K562 (cell line): ENCODE measurements at regions not wholly inside any gene's neighbourhood (a gene's known extent, or its start where the extent isn't known, plus 50 kb on each side); places are given as distances from the start of the nearest gene placed in this dataset.

Experiments used
- ATAC-seq: fragments of 200-7000 bp; cut with Tn5 transposase; 3 replicates; pipeline ENCODE4 v1.9.1; 2020; ENCODE audit warnings: moderate library complexity
- BruUV-seq: library from RNA; stranded (reverse); fragments of 400-500 nt; replicated peaks from 2 replicates; lab custom pipeline; 2021; lab: Mats Ljungman, UMichigan
- CTCF ChIA-PET: fragments of 300-600 bp; formaldehyde crosslinking; extraction: SDS; loops from one replicate; lab custom pipeline; 2021; ENCODE audit warnings: low intra/inter-chr PET ratio; lab: Yijun Ruan, JAX
- POLR2A ChIA-PET: fragments of 300-600, 350-650 bp; sonication (Branson Sonifier 250); formaldehyde crosslinking; extraction: SDS; loops from one replicate; lab custom pipeline; 2021; ENCODE audit warnings: antibody characterized with exemption, inconsistent platforms; lab: Yijun Ruan, JAX
- DNase-seq, 4 experiments: peaks; one replicate each; pipeline versions ENCODE4 v3.0.0 to v3.0.0-alpha.2; 2011 to 2018; ENCODE audit warnings: low spot score in 3 of 4, mixed read lengths in 3 of 4; ENCODE audit errors: extremely low read depth in 1 of 4
- FAIRE-seq: peaks from 2 replicates; lab custom pipeline; 2011; peaks lifted over from hg19 to GRCh38; lab: Jason Lieb, UNC
- H2AFZ ChIP-seq: 2 replicates; pipeline ENCODE4 v1.6.0; 2011; ENCODE audit warnings: low read depth, low read length, control low read depth, inconsistent platforms
- H3K27ac ChIP-seq: fragments of 200-600 bp; 3 replicates; pipeline ENCODE4 v1.8.0; 2011; ENCODE audit warnings: low read depth, mild to moderate bottlenecking, control low read depth, inconsistent platforms, low read length, moderate library complexity, mixed read lengths; ENCODE audit errors: extremely low read depth
- H3K27me3 ChIP-seq, 2 experiments: fragments of 300-600 bp in 1 of 2; 2 replicates in 1 of 2; 3 replicates in 1 of 2; pipeline versions ENCODE4 v1.6.0 to v1.8.0; 2011; ENCODE audit warnings: inconsistent platforms in 2 of 2, low read length in 2 of 2, mild to moderate bottlenecking in 1 of 2, mixed read lengths in 1 of 2, moderate library complexity in 1 of 2; ENCODE audit not compliant: control insufficient read depth in 2 of 2, insufficient read depth in 2 of 2
- H3K36me3 ChIP-seq: fragments of 300-600 bp; 3 replicates; pipeline ENCODE4 v1.8.0; 2011; ENCODE audit warnings: mild to moderate bottlenecking, low read length, inconsistent platforms; ENCODE audit not compliant: control insufficient read depth, insufficient read depth
- H3K4me1 ChIP-seq, 2 experiments: fragments of 200-600 bp in 1 of 2; replicated peaks in 1 of 2; 2 replicates in 1 of 2; 3 replicates in 1 of 2; pipeline versions ENCODE4 v1.5.1 to v1.8.0; 2011; ENCODE audit warnings: inconsistent platforms in 2 of 2, low read length in 2 of 2, mild to moderate bottlenecking in 1 of 2, mixed read lengths in 1 of 2, moderate library complexity in 1 of 2; ENCODE audit not compliant: control insufficient read depth in 2 of 2, insufficient read depth in 2 of 2
- H3K4me2 ChIP-seq: 2 replicates; pipeline ENCODE4 v1.6.1; 2011; ENCODE audit warnings: low read length, control low read depth, inconsistent platforms, mixed read lengths; ENCODE audit not compliant: insufficient read depth
- H3K4me3 ChIP-seq: fragments of 200-600 bp; sonication (generic), shearing (Covaris generic); 2 replicates; pipeline ENCODE4 v1.5.1; 2016; ENCODE audit warnings: control low read depth, inconsistent platforms
- H3K79me2 ChIP-seq: fragments of 200-600 bp; 3 replicates; pipeline ENCODE4 v1.8.0; 2011; ENCODE audit warnings: low read length, inconsistent platforms; ENCODE audit not compliant: control insufficient read depth, insufficient read depth
- H3K9ac ChIP-seq, 2 experiments: 2 replicates each; pipeline versions ENCODE4 v1.6.0 to v1.6.1; 2011; ENCODE audit warnings: low read depth in 2 of 2, low read length in 2 of 2, control low read depth in 1 of 2, inconsistent platforms in 1 of 2, mild to moderate bottlenecking in 1 of 2, mixed read lengths in 1 of 2; ENCODE audit not compliant: insufficient read depth in 1 of 2
- H3K9me1 ChIP-seq: one replicate; pipeline ENCODE4 v1.6.0; 2011; ENCODE audit warnings: inconsistent platforms, mild to moderate bottlenecking, low read length, moderate library complexity; ENCODE audit not compliant: control insufficient read depth, insufficient read depth
- H3K9me3 ChIP-seq: replicated peaks from 2 replicates; pipeline ENCODE4 v1.5.1; 2011; ENCODE audit warnings: low read depth, low read length, inconsistent platforms; ENCODE audit not compliant: control insufficient read depth, insufficient read depth
- H4K20me1 ChIP-seq: replicated peaks from 2 replicates; pipeline ENCODE4 v1.6.1; 2011; ENCODE audit warnings: low read length, inconsistent platforms, mixed read lengths; ENCODE audit not compliant: control insufficient read depth, insufficient read depth
- ATF1 ChIP-seq, 2 experiments: fragments of 450-650 bp in 1 of 2; IDR thresholded peaks; 2 replicates each; pipeline ENCODE4 v1.6.1; 2016; ENCODE audit warnings: missing compliant biosample characterization in 1 of 2, missing genetic modification characterization in 1 of 2
- DMBX1 ChIP-seq: fragments of 250-450 bp; sonication (Bioruptor Pico); IDR thresholded peaks from 2 replicates; pipeline ENCODE4 v1.8.0; 2022; ENCODE audit warnings: inconsistent platforms, mild to moderate bottlenecking, moderate library complexity, borderline replicate concordance
- ESRRB ChIP-seq: fragments of 250-450 bp; sonication (Bioruptor Pico); IDR thresholded peaks from 2 replicates; pipeline ENCODE4 v1.5.0; 2020; ENCODE audit warnings: mild to moderate bottlenecking, moderate library complexity, borderline replicate concordance
- PATZ1 ChIP-seq: fragments of 250-450 bp; sonication (Bioruptor Pico); IDR thresholded peaks from 2 replicates; pipeline ENCODE4 v1.5.0; 2020; ENCODE audit warnings: mild to moderate bottlenecking, borderline replicate concordance
- SAP30 ChIP-seq: fragments of 200-600 bp; sonication (generic); IDR thresholded peaks from 2 replicates; pipeline ENCODE4 v1.6.1; 2012; ENCODE audit warnings: borderline replicate concordance, low read depth, mild to moderate bottlenecking, moderate library complexity, low read length, control low read depth, inconsistent platforms; ENCODE audit not compliant: insufficient read depth, poor library complexity, severe bottlenecking
- SFPQ ChIP-seq: fragments of 200-400 bp; formaldehyde crosslinking; IDR thresholded peaks from 2 replicates; pipeline ENCODE4 v1.6.1; 2017; ENCODE audit warnings: mild to moderate bottlenecking, low read depth, low read length, moderate library complexity
- TBL1XR1 ChIP-seq, 2 experiments: IDR thresholded peaks; 2 replicates each; pipeline ENCODE4 v1.6.1; 2012; ENCODE audit warnings: improper control_type of control experiment in 2 of 2, low read length in 2 of 2, mild to moderate bottlenecking in 1 of 2
- USF2 ChIP-seq: sonication (generic); formaldehyde crosslinking; IDR thresholded peaks from 2 replicates; pipeline ENCODE4 v1.5.0; 2020; ENCODE audit warnings: missing genetic modification reagents
- ZBTB11 ChIP-seq, 3 experiments: fragments of 200-800 bp in 1 of 3; fragments of 250-450 bp in 1 of 3; fragments of 450-650 bp in 1 of 3; sonication (Bioruptor Pico) in 1 of 3; sonication (Bioruptor generic) in 1 of 3; formaldehyde crosslinking in 1 of 3; IDR thresholded peaks; 2 replicates each; pipeline versions ENCODE4 v1.6.1 to v1.8.0; 2016 to 2022; ENCODE audit warnings: mild to moderate bottlenecking in 2 of 3, missing genetic modification characterization in 2 of 3, missing compliant biosample characterization in 1 of 3, moderate library complexity in 1 of 3
- ZNF140 ChIP-seq: fragments of 250-450 bp; sonication (Bioruptor Pico); IDR thresholded peaks from 2 replicates; pipeline ENCODE4 v1.8.0; 2021; ENCODE audit warnings: moderate library complexity, mild to moderate bottlenecking, inconsistent platforms
- WGBS: fragments of 100-300 bp; shearing (Covaris generic); methylation state at CpG from one replicate; pipeline ENCODE4 v1.1.6; 2016; ENCODE audit warnings: low coverage, mixed read lengths; ENCODE audit not compliant: insufficient coverage; ENCODE audit errors: missing lambda C conversion rate; 5-methylcytosine and 5-hydroxymethylcytosine counted together
- in situ Hi-C: fragments of 300-500 bp; cut with MboI; formaldehyde crosslinking; loops from 4 replicates; pipeline ENCODE4 v1.15.0; 2018; ENCODE audit warnings: inconsistent platforms, mixed read lengths
- intact Hi-C: fragments of 100-400 bp; cut with micrococcal nuclease; formaldehyde crosslinking; loops from 2 replicates; pipeline ENCODE4 v1.14.2; 2022

GRCh38 chr13:47250146-47250545 lies 353.3 kb upstream of the HTR2A start:
- no peaks in the 10 kb centered on the region for H3K9me1 ChIP-seq
- intact Hi-C loops (no loop called here), in situ Hi-C loops (no loop called here)
- H4K20me1 ChIP-seq, result no peaks in the 10 kb centered on the region
- H3K4me3 ChIP-seq, result no peak overlapping the region
- H3K79me2 ChIP-seq, result no peaks in the 10 kb centered on the region
- BruUV-seq, result no TSS peak
- ATAC-seq (no peak), DNase-seq (no peak), FAIRE-seq (no peak)
- no peaks in the 10 kb centered on the region for H3K36me3 ChIP-seq
- no peak overlapping the region for H3K9ac ChIP-seq
- H3K27me3 ChIP-seq, result no peaks in the 10 kb centered on the region
- no peak overlapping the region for H3K4me2 ChIP-seq
- no peak overlapping the region for H3K27ac ChIP-seq
- no peak overlapping the region for H2AFZ ChIP-seq
- ChIA-PET POLR2A (interaction anchor here (0.8 kb wide), 1 partner anchor 264 kb away, joined by 3 read pairs; no protein-coding TSS in a partner anchor), CTCF (no interaction called here)
- WGBS, result 0% methylated on average over 7 of the region's 7 CpGs
- no peaks in the 10 kb centered on the region for H3K4me1 ChIP-seq
- no peaks in the 10 kb centered on the region for H3K9me3 ChIP-seq
- TF ChIP-seq ZNF140 (CRISPR knock-in tag) (no peak), SAP30 (no peak), ESRRB (no peak), SFPQ (no peak), USF2 (CRISPR knock-in tag) (no peak), ATF1 (CRISPR knock-in tag; IDR thresholded peaks at IDR 0.05) (no peak), ATF1 (tag; IDR thresholded peaks at IDR 0.05) (no peak), PATZ1 (CRISPR knock-in tag) (no peak), TBL1XR1 (IDR thresholded peaks at IDR 0.05; ENCODE audit: low read length in 2 of 2) (no peak), ZBTB11 (CRISPR knock-in tag; IDR thresholded peaks at IDR 0.05) (no peak), DMBX1 (CRISPR knock-in tag) (no peak)
